Lower lobe of right lung (tissue), 2 donors: ENCODE measurements at regions not wholly inside any gene's neighbourhood (a gene's known extent, or its start where the extent isn't known, plus 50 kb on each side); places are given as distances from the start of the nearest gene placed in this dataset.

Experiments used
- ATAC-seq, 2 donors: fragments of 200-7000 bp; cut with Tn5 transposase; one replicate each; pipeline ENCODE4 v1.9.1; 2020 to 2022; ENCODE audit warnings: mild to moderate bottlenecking in 2 of 2, moderate library complexity in 2 of 2
- DNase-seq: peaks from one replicate; pipeline ENCODE4 v3.0.0-alpha.2; 2020
- H3K27ac ChIP-seq: fragments of 200-600 bp; one replicate; pipeline ENCODE4 v1.8.0; 2022
- H3K27me3 ChIP-seq: fragments of 200-600 bp; one replicate; pipeline ENCODE4 v1.8.0; 2022; ENCODE audit warnings: low read depth
- H3K36me3 ChIP-seq: fragments of 200-600 bp; one replicate; pipeline ENCODE4 v1.8.0; 2022; ENCODE audit warnings: mild to moderate bottlenecking
- H3K4me1 ChIP-seq: fragments of 200-600 bp; one replicate; pipeline ENCODE4 v1.8.0; 2022
- H3K4me3 ChIP-seq: fragments of 200-600 bp; one replicate; pipeline ENCODE4 v1.8.0; 2022; ENCODE audit warnings: mild to moderate bottlenecking
- H3K9me3 ChIP-seq: fragments of 200-600 bp; one replicate; pipeline ENCODE4 v1.8.0; 2022
- intact Hi-C: fragments of 100-400 bp; cut with DNase I; formaldehyde crosslinking; loops from one replicate; pipeline ENCODE4 v1.11.0; 2022
- TF ChIP-seq, protein P1 (sequence below): fragments of 200-600 bp; IDR thresholded peaks from one replicate; pipeline ENCODE4 v1.8.0; 2022; ENCODE audit warnings: antibody characterized with exemption, mild to moderate bottlenecking
- donor health status: DM: no; HTN: yes; CAD: no; lungs with severe emphysema.

DNA sequence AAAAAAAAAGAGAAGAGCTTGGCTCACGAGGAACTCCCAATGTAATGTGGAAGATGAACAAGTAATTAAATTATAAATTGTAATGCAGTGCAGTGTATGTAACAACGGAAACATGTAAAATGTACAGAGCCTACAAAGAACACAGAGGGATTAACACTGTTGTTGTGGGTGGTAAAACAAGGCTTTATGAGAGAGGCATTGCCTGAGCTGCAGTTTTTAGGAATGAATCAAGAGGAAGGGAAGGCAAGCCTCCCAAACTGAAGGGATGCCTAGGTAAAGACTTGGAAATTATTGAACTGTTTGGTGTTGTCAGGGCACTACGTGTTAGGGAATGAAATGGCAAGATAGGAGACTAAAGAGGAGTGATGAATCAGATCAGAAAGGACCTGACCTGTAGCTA lies 213.7 kb downstream of the HTR7 start:
- Histone ChIP-seq H3K4me3 (no peak overlapping the region), H3K36me3 (no peaks in the 10 kb centered on the region), H3K9me3 (no peaks in the 10 kb centered on the region), H3K27me3 (no peaks in the 10 kb centered on the region), H3K27ac (no peak overlapping the region), H3K4me1 (no peaks in the 10 kb centered on the region)
- no peak for ATAC-seq
- TF ChIP-seq, protein P1, sequence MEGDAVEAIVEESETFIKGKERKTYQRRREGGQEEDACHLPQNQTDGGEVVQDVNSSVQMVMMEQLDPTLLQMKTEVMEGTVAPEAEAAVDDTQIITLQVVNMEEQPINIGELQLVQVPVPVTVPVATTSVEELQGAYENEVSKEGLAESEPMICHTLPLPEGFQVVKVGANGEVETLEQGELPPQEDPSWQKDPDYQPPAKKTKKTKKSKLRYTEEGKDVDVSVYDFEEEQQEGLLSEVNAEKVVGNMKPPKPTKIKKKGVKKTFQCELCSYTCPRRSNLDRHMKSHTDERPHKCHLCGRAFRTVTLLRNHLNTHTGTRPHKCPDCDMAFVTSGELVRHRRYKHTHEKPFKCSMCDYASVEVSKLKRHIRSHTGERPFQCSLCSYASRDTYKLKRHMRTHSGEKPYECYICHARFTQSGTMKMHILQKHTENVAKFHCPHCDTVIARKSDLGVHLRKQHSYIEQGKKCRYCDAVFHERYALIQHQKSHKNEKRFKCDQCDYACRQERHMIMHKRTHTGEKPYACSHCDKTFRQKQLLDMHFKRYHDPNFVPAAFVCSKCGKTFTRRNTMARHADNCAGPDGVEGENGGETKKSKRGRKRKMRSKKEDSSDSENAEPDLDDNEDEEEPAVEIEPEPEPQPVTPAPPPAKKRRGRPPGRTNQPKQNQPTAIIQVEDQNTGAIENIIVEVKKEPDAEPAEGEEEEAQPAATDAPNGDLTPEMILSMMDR = no peak
- DNase-seq = no peak
- intact Hi-C loops = no loop called here

DNA sequence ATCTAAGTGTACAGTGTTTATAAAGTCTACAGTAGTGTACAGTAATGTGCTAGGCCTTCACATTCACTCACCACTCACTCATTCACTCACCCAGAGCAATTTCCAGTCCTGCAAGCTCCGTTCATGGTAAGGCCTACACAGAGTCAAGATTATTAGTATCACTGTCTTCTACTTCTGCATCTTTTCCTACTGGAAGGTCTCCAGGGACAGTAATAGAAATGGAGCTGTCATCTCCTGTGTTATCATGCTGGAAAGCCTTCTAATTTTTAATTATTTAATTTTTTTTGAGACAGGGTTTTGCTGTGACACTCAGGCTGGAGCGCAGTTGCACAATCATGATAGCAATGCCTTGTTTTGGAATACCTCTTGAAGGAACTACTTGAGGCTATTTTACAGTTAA lies 207.0 kb downstream of the HTR7 start:
- TF ChIP-seq, protein P1 = no peak
- ATAC-seq = no peak

DNA sequence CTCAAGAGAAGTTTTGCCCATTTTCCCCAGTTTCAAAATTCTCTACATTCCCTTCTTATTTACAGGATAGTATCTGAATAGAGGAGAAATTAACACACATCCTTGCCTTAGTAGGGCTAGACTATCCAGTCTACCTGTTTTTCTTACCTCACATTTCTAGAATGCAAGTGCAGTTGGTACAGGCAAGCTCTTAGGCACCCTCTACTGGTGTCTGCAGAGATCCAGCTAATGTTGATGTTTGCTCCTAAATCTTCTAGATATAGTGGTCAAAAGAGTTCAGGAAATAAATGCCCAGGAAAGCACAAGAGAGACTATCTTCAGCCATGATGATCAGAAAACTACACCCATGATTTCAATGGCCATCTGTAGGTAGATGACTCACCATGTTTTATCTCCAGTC lies 205.3 kb downstream of the HTR7 start:
- DNase-seq (no peak), ATAC-seq (no peak)
- Histone ChIP-seq H3K27me3 (no peaks in the 10 kb centered on the region), H3K9me3 (no peaks in the 10 kb centered on the region), H3K4me1 (no peaks in the 10 kb centered on the region), H3K36me3 (no peaks in the 10 kb centered on the region), H3K4me3 (no peak overlapping the region), H3K27ac (no peak overlapping the region)
- intact Hi-C loops = no loop called here
- TF ChIP-seq, protein P1 = peak; percentile 13

More for the DNA sequence above, 207.0 kb downstream of the HTR7 start:
- Histone ChIP-seq H3K27ac (no peak overlapping the region), H3K36me3 (no peaks in the 10 kb centered on the region), H3K27me3 (no peaks in the 10 kb centered on the region), H3K4me1 (no peaks in the 10 kb centered on the region), H3K9me3 (no peaks in the 10 kb centered on the region), H3K4me3 (no peak overlapping the region)
- DNase-seq = no peak
- intact Hi-C loops = no loop called here

DNA sequence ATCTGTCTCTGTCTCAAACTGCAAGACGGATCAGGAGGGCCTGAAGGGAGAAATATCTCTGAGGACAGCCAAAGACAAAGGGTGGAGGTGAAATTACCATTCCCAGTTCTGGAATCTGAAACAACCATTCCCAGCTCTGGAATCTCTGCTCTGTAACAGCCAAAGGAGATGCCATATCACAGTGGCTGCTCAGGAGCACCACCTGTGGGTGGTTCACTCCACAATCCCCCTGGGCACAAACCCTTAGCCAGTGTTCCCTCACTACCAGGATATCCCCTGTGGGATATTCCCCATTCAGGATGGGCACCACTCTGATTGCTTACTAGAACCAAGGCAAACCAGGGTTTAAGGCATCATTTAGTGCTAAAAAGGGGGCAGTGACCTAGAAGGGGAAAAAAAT lies 199.0 kb downstream of the HTR7 start:
- Histone ChIP-seq H3K4me1 (no peaks in the 10 kb centered on the region), H3K9me3 (no peaks in the 10 kb centered on the region), H3K27me3 (no peaks in the 10 kb centered on the region), H3K4me3 (no peak overlapping the region), H3K27ac (no peak overlapping the region), H3K36me3 (no peaks in the 10 kb centered on the region)
- TF ChIP-seq, protein P1 = no peak
- intact Hi-C loops = no loop called here
- DNase-seq (no peak), ATAC-seq (no peak)

DNA sequence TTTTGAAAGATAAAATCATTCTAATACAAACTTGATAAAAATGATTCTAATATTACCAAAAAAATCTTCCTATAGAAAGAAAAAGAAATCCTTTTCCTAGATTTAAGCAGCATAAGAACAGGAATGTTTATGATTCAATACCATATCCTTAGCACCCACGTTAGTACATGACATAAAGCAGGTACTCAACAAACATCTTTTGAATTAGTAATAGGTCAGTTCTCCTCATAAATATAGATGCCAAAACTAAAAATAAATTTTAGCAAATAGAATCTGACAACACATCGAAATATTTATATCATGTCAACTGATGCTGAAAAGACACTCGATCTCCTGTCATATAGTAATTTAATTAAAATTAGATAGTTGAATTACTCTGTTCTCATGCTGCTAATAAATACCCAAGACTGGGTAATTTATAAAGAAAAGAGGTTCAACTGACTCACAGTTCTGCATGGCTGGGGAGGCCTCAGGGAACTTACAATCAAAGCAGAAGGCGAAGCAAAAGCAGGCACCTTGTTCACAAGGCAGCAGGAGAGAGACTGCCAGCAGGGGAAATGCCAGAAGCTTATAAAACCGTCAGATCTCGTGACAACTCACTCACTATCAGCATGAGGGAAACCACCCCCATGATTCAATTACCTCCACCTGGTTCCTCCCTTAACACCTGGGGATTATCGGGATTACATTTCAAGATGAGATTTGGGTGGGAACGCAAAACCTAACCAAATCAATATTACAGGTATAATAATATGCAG lies 191.8 kb downstream of the HTR7 start:
- Histone ChIP-seq H3K27me3 (no peaks in the 10 kb centered on the region), H3K4me3 (no peak overlapping the region), H3K9me3 (no peaks in the 10 kb centered on the region), H3K4me1 (no peaks in the 10 kb centered on the region), H3K36me3 (no peaks in the 10 kb centered on the region), H3K27ac (no peak overlapping the region)
- TF ChIP-seq, protein P1 = no peak
- no peak for ATAC-seq
- DNase-seq = no peak
- intact Hi-C loops = no loop called here
